H1 (cell line): ENCODE measurements at regions not wholly inside any gene's neighbourhood (a gene's known extent, or its start where the extent isn't known, plus 50 kb on each side); places are given as distances from the start of the nearest gene placed in this dataset.

Experiments
- CTCF ChIA-PET: fragments of 300-600 bp; sonication (Branson Sonifier 250); formaldehyde crosslinking; loops from one replicate; lab custom pipeline; 2021; ENCODE audit not compliant: partially characterized antibody; lab: Charles Lee
- POLR2A ChIA-PET: fragments of 300-600 bp; sonication (Branson Sonifier 250); formaldehyde crosslinking; loops from one replicate; lab custom pipeline; 2021; ENCODE audit warnings: inconsistent platforms; ENCODE audit not compliant: partially characterized antibody; lab: Charles Lee
- DNase-seq, 2 experiments: peaks; one replicate each; pipeline versions ENCODE4 v3.0.0 to v3.0.0-alpha.2; 2010 to 2022; ENCODE audit warnings: low spot score in 2 of 2, low read depth in 1 of 2, mixed read lengths in 1 of 2
- FAIRE-seq: peaks from 2 replicates; lab custom pipeline; 2011; peaks lifted over from hg19 to GRCh38; lab: Jason Lieb, UNC
- H2AFZ ChIP-seq: 2 replicates; pipeline ENCODE4 v1.8.1; 2012; ENCODE audit warnings: low read length, inconsistent platforms
- H2AK5ac ChIP-seq: 2 replicates; pipeline ENCODE4 v1.6.1; 2013; ENCODE audit warnings: low read depth, low read length
- H2BK120ac ChIP-seq: replicated peaks from 2 replicates; pipeline ENCODE3; 2013; ENCODE audit warnings: low read depth, low read length, inconsistent platforms
- H2BK12ac ChIP-seq: 2 replicates; pipeline ENCODE4 v1.6.1; 2013; ENCODE audit warnings: low read depth, low read length
- H2BK15ac ChIP-seq: 2 replicates; pipeline ENCODE4 v1.6.1; 2013; ENCODE audit warnings: low read length
- H2BK20ac ChIP-seq: 2 replicates; pipeline ENCODE4 v1.6.1; 2013; ENCODE audit warnings: low read length
- H2BK5ac ChIP-seq: 2 replicates; pipeline ENCODE4 v1.6.1; 2013; ENCODE audit warnings: low read depth, low read length
- H3K14ac ChIP-seq: 2 replicates; pipeline ENCODE4 v1.6.1; 2013; ENCODE audit warnings: inconsistent platforms; ENCODE audit not compliant: insufficient read length
- H3K18ac ChIP-seq: 2 replicates; pipeline ENCODE4 v1.6.1; 2013; ENCODE audit warnings: low read length; ENCODE audit errors: extremely low read depth
- H3K23ac ChIP-seq: 2 replicates; pipeline ENCODE4 v1.6.1; 2013; ENCODE audit warnings: inconsistent platforms; ENCODE audit not compliant: insufficient read length
- H3K23me2 ChIP-seq: 2 replicates; pipeline ENCODE4 v1.6.1; 2013; ENCODE audit warnings: low read depth, low read length
- H3K27ac ChIP-seq: 2 replicates; pipeline ENCODE4 v1.6.1; 2011; ENCODE audit warnings: low read depth, low read length, inconsistent platforms
- H3K27me3 ChIP-seq, 4 experiments: replicated peaks in 1 of 4; 1 replicate in 1 of 4; 2 replicates in 3 of 4; pipeline versions ENCODE4 v1.6.1 to v1.8.1; 2011 to 2013; ENCODE audit warnings: low read length in 3 of 4, mild to moderate bottlenecking in 3 of 4, inconsistent platforms in 2 of 4, mixed read lengths in 2 of 4, moderate library complexity in 1 of 4; ENCODE audit not compliant: control insufficient read depth in 3 of 4, insufficient read depth in 3 of 4; ENCODE audit errors: extremely low read depth in 1 of 4
- H3K36me3 ChIP-seq, 4 experiments: 2 replicates each; pipeline versions ENCODE4 v1.6.1 to v1.8.1; 2011 to 2013; ENCODE audit warnings: mild to moderate bottlenecking in 4 of 4, low read length in 3 of 4, moderate library complexity in 2 of 4, control low read depth in 1 of 4, inconsistent platforms in 1 of 4; ENCODE audit not compliant: insufficient read depth in 4 of 4, control insufficient read depth in 2 of 4
- H3K4ac ChIP-seq: replicated peaks from 2 replicates; pipeline ENCODE3; 2013; ENCODE audit warnings: low read length, low read depth, mixed read lengths, inconsistent platforms; ENCODE audit not compliant: insufficient read length
- H3K4me1 ChIP-seq, 4 experiments: replicated peaks in 1 of 4; 1 replicate in 1 of 4; 2 replicates in 3 of 4; pipeline versions ENCODE4 v1.6.1 to v1.8.1; 2011 to 2013; ENCODE audit warnings: low read length in 3 of 4, inconsistent platforms in 2 of 4, mixed read lengths in 1 of 4; ENCODE audit not compliant: insufficient read depth in 4 of 4, control insufficient read depth in 3 of 4
- H3K4me2 ChIP-seq, 2 experiments: 2 replicates each; pipeline versions ENCODE4 v1.6.1 to v1.8.1; 2011 to 2013; ENCODE audit warnings: low read depth in 2 of 2, low read length in 2 of 2, control low read depth in 1 of 2, inconsistent platforms in 1 of 2, mild to moderate bottlenecking in 1 of 2; ENCODE audit not compliant: insufficient read depth in 1 of 2
- H3K4me3 ChIP-seq, 4 experiments: fragments of 200-600, 300-600 bp in 1 of 4; sonication (generic), shearing (Covaris generic), sonication (Bioruptor Twin) in 1 of 4; 2 replicates each; pipeline versions ENCODE4 v1.5.1 to v1.8.1; 2011 to 2016; ENCODE audit warnings: low read length in 4 of 4, low read depth in 3 of 4, control low read depth in 2 of 4, inconsistent platforms in 2 of 4, mild to moderate bottlenecking in 2 of 4, mixed read lengths in 1 of 4, moderate library complexity in 1 of 4; ENCODE audit not compliant: insufficient read depth in 2 of 4; ENCODE audit errors: extremely low read depth in 1 of 4
- H3K56ac ChIP-seq: replicated peaks from 2 replicates; pipeline ENCODE3; 2013; ENCODE audit warnings: low read depth, mild to moderate bottlenecking, mixed read lengths, low read length, inconsistent platforms; ENCODE audit not compliant: insufficient read length
- H3K79me1 ChIP-seq: 2 replicates; pipeline ENCODE4 v1.6.1; 2013; ENCODE audit warnings: low read depth, low read length, control low read depth
- H3K79me2 ChIP-seq, 2 experiments: 2 replicates each; pipeline versions ENCODE4 v1.6.1 to v1.8.1; 2012 to 2013; ENCODE audit warnings: low read length in 2 of 2, mild to moderate bottlenecking in 2 of 2, inconsistent platforms in 1 of 2; ENCODE audit not compliant: insufficient read depth in 2 of 2, control insufficient read depth in 1 of 2
- H3K9ac ChIP-seq, 4 experiments: replicated peaks in 1 of 4; 1 replicate in 1 of 4; 2 replicates in 3 of 4; pipeline versions ENCODE4 v1.6.1 to v1.8.1; 2011 to 2013; ENCODE audit warnings: low read depth in 3 of 4, low read length in 3 of 4, control low read depth in 2 of 4, mild to moderate bottlenecking in 2 of 4, moderate library complexity in 2 of 4, inconsistent platforms in 1 of 4; ENCODE audit errors: extremely low read depth in 1 of 4
- H3K9me3 ChIP-seq, 2 experiments: 2 replicates each; pipeline versions ENCODE4 v1.6.1 to v1.8.1; 2012 to 2013; ENCODE audit warnings: mild to moderate bottlenecking in 2 of 2, moderate library complexity in 2 of 2, control low read depth in 1 of 2, inconsistent platforms in 1 of 2, low read depth in 1 of 2, low read length in 1 of 2, mixed read lengths in 1 of 2; ENCODE audit not compliant: insufficient read depth in 2 of 2
- H4K20me1 ChIP-seq, 2 experiments: replicated peaks in 1 of 2; 2 replicates each; pipeline versions ENCODE3 to v1.8.1; 2011 to 2013; ENCODE audit warnings: inconsistent platforms in 2 of 2, low read length in 2 of 2, mild to moderate bottlenecking in 1 of 2; ENCODE audit not compliant: insufficient read depth in 2 of 2, control insufficient read depth in 1 of 2
- H4K5ac ChIP-seq: 2 replicates; pipeline ENCODE4 v1.6.1; 2013; ENCODE audit warnings: low read length, low read depth, mixed read lengths, inconsistent platforms; ENCODE audit not compliant: insufficient read length
- H4K8ac ChIP-seq: 2 replicates; pipeline ENCODE4 v1.8.0; 2013; ENCODE audit warnings: mild to moderate bottlenecking, moderate library complexity, low read length, inconsistent platforms; ENCODE audit not compliant: insufficient read depth; ENCODE audit errors: extremely low read depth
- H4K91ac ChIP-seq: replicated peaks from 2 replicates; pipeline ENCODE3; 2013; ENCODE audit warnings: low read length, mixed read lengths, inconsistent platforms; ENCODE audit not compliant: insufficient read length
- BACH1 ChIP-seq: IDR thresholded peaks from 2 replicates; pipeline ENCODE4 v1.6.1; 2012; ENCODE audit warnings: low read length, improper control_type of control experiment
- BRCA1 ChIP-seq: IDR thresholded peaks from 2 replicates; pipeline ENCODE4 v1.6.1; 2012; ENCODE audit warnings: low read depth, low read length, improper control_type of control experiment
- CREB1 ChIP-seq: IDR thresholded peaks from 2 replicates; pipeline ENCODE4 v1.6.1; 2012; ENCODE audit warnings: inconsistent platforms
- E2F6 ChIP-seq: IDR thresholded peaks from 2 replicates; pipeline ENCODE4 v1.6.1; 2012; ENCODE audit warnings: inconsistent platforms
- EGR1 ChIP-seq: IDR thresholded peaks from 2 replicates; pipeline ENCODE4 v1.6.1; 2011; ENCODE audit warnings: low read depth, low read length, borderline replicate concordance
- GABPA ChIP-seq: IDR thresholded peaks from 2 replicates; pipeline ENCODE4 v1.6.1; 2011; ENCODE audit warnings: mild to moderate bottlenecking, low read length, moderate library complexity, borderline replicate concordance; ENCODE audit not compliant: insufficient read depth
- PHF8 ChIP-seq: fragments of 200-600 bp; sonication (generic); conservative IDR thresholded peaks from 2 replicates; pipeline ENCODE4 v1.7.1; 2012; ENCODE audit warnings: low read depth, mild to moderate bottlenecking, inconsistent platforms, low read length, moderate library complexity
- SRF ChIP-seq: IDR thresholded peaks from 2 replicates; pipeline ENCODE4 v1.6.1; 2011; ENCODE audit warnings: mild to moderate bottlenecking, low read depth, low read length, moderate library complexity
- SUZ12 ChIP-seq: fragments of 200-600 bp; sonication (generic); IDR thresholded peaks from 2 replicates; pipeline ENCODE4 v1.6.1; 2012; ENCODE audit warnings: mild to moderate bottlenecking, inconsistent platforms, low read length, moderate library complexity, mixed read lengths
- TBP ChIP-seq: IDR thresholded peaks from 2 replicates; pipeline ENCODE4 v1.6.1; 2011; ENCODE audit warnings: low read depth, low read length, improper control_type of control experiment
- WGBS, 2 experiments: shearing (Covaris generic) in 1 of 2; methylation state at CpG; one replicate each; pipeline versions ENCODE4 v1.1.6 to v1.1.7; 2013 to 2015; ENCODE audit warnings: low lambda C conversion rate in 2 of 2, mixed read lengths in 2 of 2, inconsistent platforms in 1 of 2, low coverage in 1 of 2, missing lambda C conversion rate in 1 of 2; ENCODE audit not compliant: insufficient replicate concordance in 2 of 2, insufficient coverage in 1 of 2, insufficient read length in 1 of 2; ENCODE audit errors: extremely low coverage in 1 of 2, missing lambda C conversion rate in 1 of 2; 5-methylcytosine and 5-hydroxymethylcytosine counted together

- no peak for FAIRE-seq
- no peak overlapping the region for H2BK120ac ChIP-seq
- no peak for DNase-seq
- no peak overlapping the region for H3K14ac ChIP-seq
- H4K91ac ChIP-seq = no peak overlapping the region
- H3K79me2 ChIP-seq = no peaks in the 10 kb centered on the region
- H2BK20ac ChIP-seq = no peak overlapping the region
- no peaks in the 10 kb centered on the region for H3K36me3 ChIP-seq
- H3K4me2 ChIP-seq = no peak overlapping the region
- no peak overlapping the region for H3K9ac ChIP-seq
- H3K9me3 ChIP-seq = 0 out of 4 replicates have a peak, but pooled peaks cover 0 to 4% of the 10 kb centered on the region in 2 experiments
- TF ChIP-seq PHF8 (no peak), BACH1 (no peak), SUZ12 (no peak), EGR1 (no peak), TBP (no peak), GABPA (no peak), SRF (no peak), BRCA1 (no peak), E2F6 (no peak), CREB1 (no peak)
- H2BK12ac ChIP-seq = no peak overlapping the region
- H2BK15ac ChIP-seq = no peak overlapping the region
- H2AK5ac ChIP-seq = no peak overlapping the region
- POLR2A ChIA-PET = no interaction called here
- no peaks in the 10 kb centered on the region for H3K23me2 ChIP-seq
- no peaks in the 10 kb centered on the region for H3K79me1 ChIP-seq
- H3K4ac ChIP-seq = no peak overlapping the region
- no peak overlapping the region for H3K27ac ChIP-seq
- 98% methylated on average over 2 of the region's 2 CpGs; no CpG with 5 or more reads in 1 of the 2 experiments for WGBS, 2 experiments
- no peaks in the 10 kb centered on the region for H4K20me1 ChIP-seq
- H3K27me3 ChIP-seq = no peaks in the 10 kb centered on the region
- H3K4me1 ChIP-seq = no peaks in the 10 kb centered on the region
- no peak overlapping the region for H3K4me3 ChIP-seq
- H3K18ac ChIP-seq = no peak overlapping the region
- no peak overlapping the region for H3K56ac ChIP-seq
- no peak overlapping the region for H2AFZ ChIP-seq
- H3K23ac ChIP-seq = no peak overlapping the region
- no peak overlapping the region for H4K8ac ChIP-seq
- no peak overlapping the region for H2BK5ac ChIP-seq
- no peak overlapping the region for H4K5ac ChIP-seq
- CTCF ChIA-PET = no interaction called here
These were observed 380.8 kb upstream of the MKI67 start for GRCh38 chr10:128507066-128507465.
